Hematopoietic multipotent progenitor cell treated with erythropoietin and hydrocortisone succinate and interleukin-3 and kit ligand, for 15 days (in vitro differentiated cells): ENCODE measurements at regions not wholly inside any gene's neighbourhood (a gene's known extent, or its start where the extent isn't known, plus 50 kb on each side); places are given as distances from the start of the nearest gene placed in this dataset.
"Not testable (repeated sequence)": the region's sequence is repeated elsewhere in the genome, so short reads cannot be mapped to it uniquely, and the experiment has no call there.

Source experiments
- DNase-seq: peaks from one replicate; pipeline ENCODE4 v3.0.0-alpha.2; 2015; ENCODE audit warnings: low spot score

DNA sequence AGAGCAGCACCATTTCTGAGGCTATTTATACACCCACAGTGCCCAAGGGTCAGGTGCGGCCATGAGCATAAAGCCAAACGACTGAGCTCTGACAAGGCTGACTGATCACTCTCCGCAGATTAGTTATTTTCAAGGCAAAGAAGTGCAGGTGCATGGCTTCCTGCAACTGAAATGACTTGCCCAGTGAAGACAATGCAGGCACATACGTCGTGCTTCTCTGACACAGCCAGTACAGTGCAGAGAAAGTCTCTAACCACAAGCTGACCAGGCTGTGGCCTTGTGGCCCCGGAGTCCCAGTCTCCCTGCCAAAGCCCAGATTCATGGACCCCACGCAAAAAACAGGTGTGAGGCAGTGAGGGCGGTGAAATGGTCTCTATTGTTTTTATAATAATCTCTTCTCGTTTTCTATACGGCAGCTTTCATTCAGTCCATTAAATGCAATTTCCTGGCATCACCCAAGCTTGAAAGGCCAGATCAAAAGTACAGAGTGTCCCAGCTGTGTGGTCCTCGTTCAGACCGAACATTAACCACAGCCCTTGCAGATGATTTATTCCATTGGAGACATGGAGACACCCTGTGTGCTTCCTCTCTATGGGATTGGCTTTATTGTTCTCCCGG, 447.0 kb upstream of the ID2 start:
- DNase-seq: no peak

DNA sequence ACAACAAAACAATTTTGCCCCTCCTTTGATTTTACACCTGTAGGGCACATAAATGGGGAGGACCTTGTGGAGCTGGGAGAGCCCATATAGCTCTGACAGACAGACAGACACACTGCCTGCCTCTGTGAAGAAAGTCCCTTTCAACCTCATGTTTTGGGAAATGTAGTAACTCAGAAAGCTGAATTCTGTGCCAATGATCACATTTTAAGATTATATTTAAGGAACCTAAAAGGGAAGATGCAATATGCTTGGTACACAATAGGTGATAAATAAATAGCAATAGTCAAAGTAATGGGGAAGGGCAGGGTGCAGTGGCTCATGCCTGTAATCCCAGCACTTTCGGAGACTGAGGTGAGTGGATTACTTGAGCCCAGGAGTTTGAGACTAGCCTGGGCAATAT, 446.4 kb upstream of the ID2 start:
- DNase-seq: no peak

DNA sequence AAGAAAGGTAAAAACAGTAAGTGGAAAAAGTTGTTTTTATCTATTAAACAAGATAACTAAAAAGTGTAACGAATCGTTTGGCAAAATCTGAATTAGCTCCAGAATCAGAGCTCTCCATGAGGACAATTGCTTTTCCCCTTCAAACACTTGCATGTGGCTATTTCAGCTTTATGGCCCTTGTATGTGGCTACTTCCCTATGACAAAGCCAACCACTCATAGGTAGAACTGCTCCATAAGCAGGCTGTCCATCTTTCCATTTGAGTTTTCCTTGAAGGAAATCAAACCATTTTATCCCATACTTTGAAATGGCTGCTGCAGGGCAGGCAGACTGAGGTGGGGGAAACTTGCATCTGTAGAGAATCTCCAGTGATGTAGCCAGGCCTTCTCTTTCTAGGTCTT, 445.5 kb upstream of the ID2 start:
- DNase-seq: no peak

DNA sequence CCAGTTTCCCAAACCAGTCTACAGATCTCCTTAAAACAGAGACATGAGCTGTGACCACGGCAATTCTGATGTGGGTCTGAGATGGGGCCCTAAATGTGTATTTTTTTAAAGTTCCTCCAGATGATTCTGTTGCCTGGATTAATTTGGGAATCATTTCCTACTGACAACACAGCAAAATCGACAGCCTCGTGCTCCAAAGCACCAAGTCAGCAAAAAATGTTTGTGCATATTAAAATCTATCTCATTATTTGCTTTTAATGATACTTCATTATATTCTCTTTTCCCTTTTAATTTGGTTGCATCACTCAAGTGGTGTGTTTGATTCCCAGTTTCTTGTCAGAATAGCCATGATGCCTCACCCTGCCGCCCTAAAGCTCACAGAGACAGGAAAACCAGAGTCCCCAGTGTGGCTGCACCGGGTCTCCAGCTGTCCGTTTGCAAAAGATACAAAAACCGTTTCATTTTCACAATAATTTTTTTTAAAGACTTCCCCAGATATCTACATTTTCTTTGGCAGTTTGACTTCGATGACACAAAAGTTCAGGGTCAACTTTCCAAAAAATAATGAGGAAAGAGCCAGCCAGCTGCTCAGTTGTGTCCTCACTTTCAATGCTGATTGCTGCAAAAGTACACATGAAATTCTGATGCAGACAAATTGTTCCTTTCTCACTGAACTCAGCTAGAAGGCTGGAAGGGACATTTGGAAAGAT, 443.2 kb upstream of the ID2 start:
- no peak for DNase-seq

DNA sequence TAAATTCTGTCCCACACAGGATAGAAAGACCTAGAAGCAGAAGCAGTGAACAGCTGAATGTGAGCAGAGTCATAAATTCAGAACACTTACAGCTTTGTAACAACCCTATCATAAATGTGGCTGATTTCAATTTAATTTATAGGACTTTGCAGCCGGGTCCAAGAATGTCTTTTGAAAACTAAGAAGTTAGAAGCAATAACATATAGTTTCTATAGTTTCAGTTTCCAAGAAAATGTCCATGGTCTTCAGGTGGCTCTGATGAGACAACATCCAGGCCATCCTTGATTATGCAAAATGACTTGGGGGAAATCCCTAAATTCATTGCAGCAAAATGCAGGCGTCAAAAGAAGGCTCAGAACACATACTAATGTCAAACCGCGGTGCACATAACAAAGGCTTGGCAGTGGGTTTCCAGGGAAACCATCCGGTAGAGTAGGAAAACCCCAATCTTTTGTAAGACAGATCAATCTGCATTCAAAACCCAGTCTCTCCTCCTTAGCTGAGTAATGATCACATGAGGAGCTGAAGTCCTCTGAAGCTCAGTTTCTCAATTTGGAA, 442.2 kb upstream of the ID2 start:
- DNase-seq: no peak

DNA sequence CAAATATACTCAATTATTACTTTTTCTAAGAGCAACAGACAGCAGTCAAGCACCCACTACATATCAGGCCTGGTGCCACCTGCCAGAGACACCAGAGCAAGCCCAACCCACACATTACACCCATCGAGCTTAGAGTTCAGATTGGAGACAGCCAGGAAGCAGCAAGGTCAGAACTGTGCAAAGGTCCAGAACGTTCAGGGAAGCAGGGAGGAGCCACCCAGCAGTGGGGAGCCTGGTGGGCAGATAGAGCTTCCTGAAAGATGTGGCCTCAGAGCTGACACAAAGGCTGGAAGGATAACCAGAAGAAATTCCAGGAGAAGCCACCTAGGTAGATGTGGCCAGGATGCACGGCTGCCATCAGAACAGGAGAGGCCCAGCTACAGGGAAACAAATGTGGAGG, 440.5 kb upstream of the ID2 start:
- DNase-seq: no peak

DNA sequence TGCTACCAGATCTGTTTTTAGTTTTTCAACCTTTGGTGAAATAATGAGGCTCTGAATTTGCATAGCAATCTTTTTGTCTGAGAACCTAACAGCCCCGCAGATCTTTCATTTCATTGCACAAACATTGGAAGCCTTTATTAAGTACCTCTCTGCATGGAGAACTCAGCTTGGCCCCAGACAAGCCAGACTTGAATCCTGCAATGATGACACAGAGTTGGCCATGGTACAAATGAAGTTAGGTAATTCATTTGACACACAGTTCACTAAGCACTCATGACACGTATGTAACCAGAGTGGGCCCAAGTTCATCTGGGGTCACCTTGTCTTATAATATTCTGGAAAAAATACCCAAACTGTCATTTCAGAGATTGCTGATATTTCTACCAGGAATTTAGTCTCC, 439.1 kb upstream of the ID2 start:
- no peak for DNase-seq

DNA sequence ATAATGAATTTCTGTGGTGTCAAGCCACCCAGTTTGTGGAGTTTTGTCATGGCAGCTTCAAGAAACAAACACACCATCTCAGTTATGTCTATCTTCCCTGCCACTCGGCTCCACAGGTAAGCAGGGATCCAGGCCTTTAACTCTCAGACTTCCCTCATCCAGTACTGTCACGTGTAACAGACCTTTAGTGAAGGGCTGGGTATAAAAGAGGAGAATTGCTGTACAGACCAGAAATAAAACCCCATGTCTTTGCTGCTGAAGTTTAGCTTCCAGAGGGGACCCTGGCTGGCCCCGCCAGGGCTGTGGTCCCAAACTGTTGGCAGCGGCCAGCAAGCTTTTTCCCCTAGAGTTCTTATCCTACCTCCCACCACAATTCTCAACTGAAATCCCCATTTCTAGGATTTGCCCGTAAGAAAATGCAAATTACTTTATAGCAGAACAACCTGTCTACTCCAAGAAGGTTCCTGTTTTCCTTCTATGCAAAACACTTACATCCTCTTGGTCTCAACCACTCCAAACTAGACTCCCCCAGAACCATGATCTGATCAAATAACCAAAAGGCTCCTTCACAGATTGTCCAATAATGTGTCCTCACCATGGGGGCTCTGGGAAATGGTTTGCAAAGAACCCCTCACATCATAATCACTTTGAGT, 438.0 kb upstream of the ID2 start:
- DNase-seq: no peak

DNA sequence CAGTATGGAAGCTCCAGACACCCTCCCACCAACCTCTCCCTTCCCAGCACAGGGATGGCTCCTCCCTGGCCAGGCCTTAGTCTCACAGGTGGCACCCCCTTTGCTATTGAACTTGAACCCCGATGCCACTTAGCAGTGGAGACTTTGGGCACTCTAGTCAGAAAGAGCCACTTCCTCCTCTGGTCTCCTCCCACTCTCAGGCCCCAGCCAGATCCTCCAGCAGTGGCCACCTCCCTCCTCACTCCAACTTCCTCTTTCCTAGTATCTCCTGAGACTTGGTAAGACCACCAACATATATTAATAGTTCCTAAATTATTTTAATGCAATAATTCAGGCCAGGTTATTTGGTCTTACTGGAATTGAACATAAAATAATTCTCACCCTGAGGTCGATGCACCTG, 437.2 kb upstream of the ID2 start:
- no peak for DNase-seq

DNA sequence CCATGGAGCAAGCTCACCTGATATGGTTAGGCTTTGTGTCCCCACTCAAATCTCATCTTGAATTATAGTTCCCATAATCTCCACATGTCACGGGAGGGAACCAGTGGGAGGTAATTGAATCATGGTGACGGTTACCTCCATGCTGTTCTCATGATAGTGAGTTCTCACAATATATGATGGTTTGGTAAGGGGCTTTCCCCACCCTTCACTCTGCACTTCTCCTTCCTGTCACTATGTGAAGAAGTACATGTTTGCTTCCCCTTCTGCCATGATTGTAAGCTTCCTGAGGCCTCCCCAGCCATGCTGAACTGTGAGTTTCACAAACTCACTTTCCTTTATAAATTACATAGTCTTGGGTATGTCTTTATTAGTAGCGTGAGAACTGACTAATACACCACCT, 435.7 kb upstream of the ID2 start:
- DNase-seq: no peak

DNA sequence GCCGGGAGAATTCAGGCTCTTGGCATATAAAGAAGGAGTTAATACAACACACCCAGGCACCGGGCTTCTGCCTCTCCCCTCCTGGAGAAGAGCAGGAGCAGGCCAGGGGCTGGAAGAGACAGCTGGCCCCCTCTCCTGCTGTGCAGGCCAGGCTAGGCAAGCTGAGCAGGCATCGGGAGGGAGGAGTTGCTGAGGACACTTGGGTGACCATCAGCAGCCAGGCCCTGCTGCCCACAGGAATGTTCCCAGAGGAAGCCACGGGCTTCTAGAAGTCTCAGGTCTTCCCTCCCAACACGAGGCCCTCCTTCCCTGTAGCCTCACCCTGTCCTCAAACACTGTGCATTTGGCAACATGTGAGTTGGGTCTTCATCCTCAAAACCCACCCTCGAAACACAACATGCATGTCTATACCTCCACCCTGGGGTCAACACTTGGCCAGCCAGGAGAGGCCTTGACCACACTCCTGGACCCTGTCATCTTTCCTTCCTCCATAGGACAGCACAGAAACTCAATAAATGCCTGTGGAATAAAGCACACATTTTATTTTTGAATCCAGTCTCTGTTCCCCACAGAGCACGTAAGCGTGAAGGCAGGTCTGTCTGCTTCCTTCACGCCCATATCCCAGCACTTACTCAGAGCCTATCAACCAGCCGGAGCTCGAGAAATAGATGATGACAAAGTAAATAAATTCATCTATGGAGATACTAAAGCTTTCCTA, 433.8 kb upstream of the ID2 start:
- DNase-seq: no peak

DNA sequence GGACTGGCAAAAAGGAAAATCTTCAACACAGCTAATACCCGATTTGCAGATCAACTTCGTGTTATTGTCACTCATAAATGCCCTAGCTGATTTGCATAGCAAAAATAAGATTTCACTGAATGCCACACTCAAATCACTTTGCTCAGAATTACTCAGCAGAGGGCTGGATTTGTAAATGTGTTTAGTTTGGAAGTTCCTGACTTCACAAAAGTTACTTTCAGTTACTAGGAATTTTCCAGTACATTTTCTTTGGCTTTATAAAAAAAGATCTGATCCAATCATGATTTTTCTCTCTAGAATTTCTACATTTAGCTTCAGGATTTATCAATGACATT, 433.3 kb upstream of the ID2 start:
- DNase-seq: no peak

DNA sequence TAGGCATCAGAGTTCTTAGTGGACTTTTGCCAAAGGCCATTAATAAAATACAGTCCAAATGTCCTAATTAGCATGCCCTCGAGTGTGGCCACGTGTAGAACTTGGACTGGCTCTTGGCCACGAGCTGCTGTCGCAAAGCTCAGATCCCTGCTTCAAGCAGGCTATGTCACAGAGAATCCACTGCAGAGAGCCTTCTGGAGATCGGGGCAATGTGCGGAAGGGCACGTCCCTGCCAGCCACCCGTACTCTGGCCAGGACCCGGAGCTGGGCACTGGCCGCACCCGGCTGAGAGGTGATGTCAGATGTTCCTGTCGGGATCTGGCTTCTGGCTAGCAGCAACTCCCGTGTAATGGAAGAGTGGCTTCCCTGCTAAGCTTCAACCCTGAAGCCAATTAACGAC, 432.7 kb upstream of the ID2 start:
- DNase-seq: no peak

DNA sequence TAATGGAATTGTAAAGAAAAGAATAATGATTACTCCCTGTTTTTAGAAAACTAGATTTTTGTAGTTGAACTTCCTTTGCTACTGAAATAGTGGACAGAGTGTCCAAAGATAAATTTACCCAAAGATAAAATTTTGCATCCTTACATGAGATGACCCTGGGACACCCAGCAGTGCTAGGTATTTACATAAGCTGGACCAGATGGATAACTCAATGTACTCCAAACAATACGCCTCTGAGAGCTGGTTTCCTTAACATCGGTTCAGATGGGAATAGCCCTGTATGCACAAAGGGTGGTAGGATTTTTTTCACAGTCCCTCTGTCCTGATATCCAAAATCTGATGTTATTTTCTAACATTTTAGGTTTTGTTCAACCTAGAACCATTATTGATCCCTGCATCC, 432.1 kb upstream of the ID2 start:
- DNase-seq: no peak

DNA sequence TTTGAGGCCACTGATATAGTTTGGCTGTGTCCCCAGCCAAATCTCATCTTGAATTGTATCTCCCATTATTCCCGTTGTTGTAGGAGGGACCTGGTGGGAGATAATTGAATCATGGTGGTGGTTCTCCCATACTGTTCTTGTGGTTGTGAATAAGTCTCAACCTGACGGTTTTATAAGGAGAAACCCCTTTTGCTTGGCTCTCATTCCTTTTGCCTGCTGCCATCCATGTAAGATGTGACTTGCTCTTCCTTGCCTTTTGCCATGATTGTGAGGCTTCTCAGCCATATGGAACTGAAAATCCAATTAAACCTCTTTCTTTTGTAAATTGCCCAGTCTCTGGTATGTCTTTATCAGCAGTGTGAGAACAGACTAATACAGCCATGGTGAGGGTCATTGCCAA, 431.6 kb upstream of the ID2 start:
- not testable (repeated sequence) for DNase-seq

DNA sequence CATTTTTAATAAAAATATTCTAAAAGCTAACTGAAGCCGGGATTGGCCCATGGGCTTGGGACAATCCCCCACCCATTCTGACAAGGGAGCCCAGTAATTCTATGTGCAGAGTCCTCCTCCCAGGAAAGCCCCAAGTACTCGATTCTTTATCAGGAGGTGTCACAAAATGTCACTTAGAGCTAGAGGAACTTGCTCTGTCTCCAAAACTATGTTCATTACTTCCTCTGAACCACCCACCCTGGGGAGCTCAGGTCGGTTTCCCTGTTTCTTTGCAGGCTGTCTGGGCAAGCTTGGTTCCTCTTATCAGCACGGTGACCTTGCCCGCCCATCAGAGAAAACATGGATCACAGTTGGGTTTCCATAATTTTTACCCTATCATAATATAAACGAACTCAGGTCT, 430.6 kb upstream of the ID2 start:
- no peak for DNase-seq

DNA sequence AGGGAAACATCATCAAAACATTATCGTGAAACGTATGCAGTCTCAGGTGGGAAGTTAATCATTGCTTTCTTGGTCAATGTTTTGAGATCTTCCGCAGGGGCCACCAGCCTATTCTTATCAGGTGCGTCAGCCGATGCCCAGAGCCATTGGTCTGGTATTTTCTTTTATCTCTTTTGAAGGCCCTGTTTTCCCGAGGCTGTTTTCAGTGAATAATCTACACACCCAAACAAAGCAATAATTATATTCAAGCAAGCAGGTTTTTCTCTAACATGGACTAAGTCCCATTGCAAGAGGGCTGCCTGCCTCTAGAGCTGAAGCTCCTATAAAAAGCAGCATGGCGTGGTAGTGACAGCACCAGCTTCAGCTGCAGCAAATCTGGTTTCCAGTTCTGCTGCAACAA, 430.0 kb upstream of the ID2 start:
- no peak for DNase-seq

DNA sequence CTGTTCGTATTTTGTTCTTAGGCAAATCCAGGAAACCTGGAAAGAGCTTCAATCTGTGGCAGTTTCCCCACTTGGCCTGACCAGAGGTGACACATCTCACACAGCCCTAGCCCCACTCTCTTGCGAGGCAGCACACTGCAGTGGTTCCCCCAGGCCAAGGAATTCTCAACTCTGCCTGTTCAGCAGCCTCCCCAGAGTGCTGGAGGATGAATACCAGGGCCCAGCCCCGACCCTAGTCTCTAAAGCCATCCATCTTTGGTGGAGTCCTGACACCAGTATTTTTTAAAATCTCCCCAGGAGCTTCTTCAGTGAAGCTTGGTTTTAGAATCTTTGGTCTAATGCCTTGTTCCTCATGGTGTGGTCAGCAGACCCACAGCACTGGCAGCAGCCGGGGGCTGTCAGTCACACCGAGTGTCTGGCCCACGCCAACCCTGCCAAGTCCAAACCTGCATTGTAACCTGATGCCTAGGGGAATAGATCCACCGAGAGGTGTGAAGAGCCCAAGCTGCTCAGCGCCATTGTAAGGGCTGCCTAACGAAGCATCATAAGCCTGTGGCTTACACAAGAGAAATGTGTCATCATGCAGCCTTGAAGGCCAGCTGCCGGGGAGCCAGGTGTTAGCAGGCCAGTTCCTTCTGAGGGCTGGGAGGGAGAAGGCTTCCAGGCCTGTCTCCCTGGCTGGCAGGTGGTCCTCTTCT, 428.7 kb upstream of the ID2 start:
- no peak for DNase-seq

DNA sequence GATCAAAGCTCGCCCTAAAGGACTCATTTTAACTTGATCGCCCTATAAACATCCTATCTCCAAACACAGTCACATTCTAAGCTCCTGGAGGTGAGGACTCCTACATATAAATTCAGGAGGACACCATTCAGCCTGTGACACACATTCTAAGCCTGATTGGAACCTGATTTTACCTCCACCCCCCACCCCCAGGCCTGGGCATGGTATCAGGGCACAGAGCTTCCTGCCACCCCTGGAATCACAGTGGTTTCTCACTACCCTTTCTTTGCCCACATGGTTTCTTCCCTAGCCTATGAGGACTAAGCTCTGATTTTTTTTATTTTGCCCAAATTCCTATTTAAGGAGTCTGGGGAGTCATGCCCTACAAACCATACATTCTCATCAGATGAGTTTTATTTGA, 428.1 kb upstream of the ID2 start:
- DNase-seq: no peak

DNA sequence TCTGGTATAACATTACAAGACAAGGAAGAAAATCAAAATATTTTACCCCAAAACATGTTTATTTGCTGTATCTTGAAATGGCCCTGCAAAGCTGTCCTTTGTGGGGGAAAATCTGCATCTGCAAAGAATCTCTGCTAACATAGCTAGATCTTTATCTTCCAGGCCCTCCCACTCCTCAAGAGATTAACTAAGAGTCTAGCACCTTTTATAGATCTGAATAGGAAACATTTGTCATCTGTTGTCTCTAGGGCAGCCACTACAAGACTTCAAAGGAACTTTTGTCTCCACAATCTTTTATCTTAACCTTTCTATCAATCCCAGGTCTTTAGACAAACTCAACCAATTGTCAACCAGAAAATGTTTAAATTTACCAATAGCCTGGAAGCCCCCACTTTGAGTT, 427.6 kb upstream of the ID2 start:
- not testable (repeated sequence) for DNase-seq

DNA sequence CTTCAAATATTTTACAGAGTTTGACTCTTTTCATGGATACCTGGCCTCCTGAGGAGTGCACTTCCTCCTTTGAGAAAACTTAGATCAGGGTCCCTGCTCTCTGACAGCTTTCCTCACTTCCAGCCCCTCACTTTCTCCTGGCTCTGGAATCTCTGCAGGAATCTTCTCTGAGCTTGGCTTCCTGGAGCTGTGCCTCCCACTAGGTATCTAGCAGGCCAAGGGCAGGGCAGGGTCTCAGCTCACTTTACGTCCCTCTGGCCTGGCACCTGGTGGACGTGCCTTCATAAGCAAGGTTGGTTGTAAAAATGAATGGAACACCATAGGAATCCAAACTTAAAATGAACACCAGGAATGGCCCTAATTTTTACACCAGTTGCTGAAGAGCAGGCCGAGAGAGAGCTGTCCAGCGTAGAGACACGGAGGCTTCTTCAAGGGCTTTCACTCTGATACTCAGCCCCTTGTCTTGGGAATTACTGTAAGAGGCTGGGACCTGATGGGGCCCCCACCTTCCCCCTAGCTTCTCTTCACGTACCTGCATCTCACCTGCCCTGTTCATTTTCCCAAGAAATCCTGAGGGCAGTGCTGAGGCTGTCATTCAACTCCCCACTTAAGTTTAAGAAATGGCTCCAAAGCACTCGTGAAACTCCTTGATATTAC, 426.9 kb upstream of the ID2 start:
- DNase-seq: no peak

DNA sequence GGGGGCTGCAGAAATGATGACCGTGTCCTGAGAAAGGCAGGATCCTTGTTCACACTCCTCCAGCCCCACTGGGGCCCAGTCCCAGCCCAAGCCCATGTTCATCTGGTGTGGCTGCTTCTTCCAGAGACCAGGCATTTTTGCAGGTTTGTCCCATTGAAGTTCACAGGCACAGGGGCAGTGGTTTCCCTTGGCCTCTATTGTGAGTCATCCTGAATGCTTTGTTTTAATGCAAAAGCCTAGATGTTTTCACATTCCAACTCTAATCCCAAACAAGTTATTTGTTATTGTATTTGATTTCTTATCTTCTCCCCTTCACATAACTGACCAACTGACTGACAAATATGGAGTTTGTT, 426.4 kb upstream of the ID2 start:
- no peak for DNase-seq
